PC-9 (cell line): ENCODE measurements at regions not wholly inside any gene's neighbourhood (a gene's known extent, or its start where the extent isn't known, plus 50 kb on each side); places are given as distances from the start of the nearest gene placed in this dataset.

ENCODE experiments used
- CTCF ChIP-seq: fragments of 200-600 bp; sonication (generic); conservative IDR thresholded peaks from 2 replicates; pipeline ENCODE4 v1.6.1; 2017; ENCODE audit warnings: mixed run types, antibody characterized with exemption, mild to moderate bottlenecking, moderate library complexity
- EZH2 ChIP-seq: fragments of 200-600 bp; sonication (generic); IDR thresholded peaks from 2 replicates; pipeline ENCODE4 v1.8.0; 2017; ENCODE audit warnings: antibody characterized with exemption, low read depth

- TF ChIP-seq CTCF (no peak), EZH2 (no peak)
Measured at GRCh38 chr7:19620470-19620869, 88.4 kb downstream of the POLR1F start.
